GM23338 (cell line): ENCODE measurements at regions not wholly inside any gene's neighbourhood (a gene's known extent, or its start where the extent isn't known, plus 50 kb on each side); places are given as distances from the start of the nearest gene placed in this dataset.

Source experiments
- ATAC-seq: fragments of 200-7000 bp; cut with Tn5 transposase; 3 replicates; pipeline ENCODE4 v1.9.1; 2020
- DNase-seq: peaks from one replicate; pipeline ENCODE4 v3.0.0-alpha.2; 2015; ENCODE audit warnings: low spot score
- H2AFZ ChIP-seq: fragments of 200-600 bp; sonication (generic); 2 replicates; pipeline ENCODE4 v1.8.0; 2016; ENCODE audit warnings: antibody characterized with exemption, mild to moderate bottlenecking, moderate library complexity
- H3F3A ChIP-seq: fragments of 200-600 bp; sonication (generic); replicated peaks from 2 replicates; pipeline ENCODE4 v1.8.0; 2017; ENCODE audit warnings: antibody characterized with exemption, mixed run types, low read depth
- H3K27ac ChIP-seq: fragments of 200-600 bp; sonication (generic); 2 replicates; pipeline ENCODE4 v1.6.1; 2016; ENCODE audit warnings: low read depth
- H3K27me3 ChIP-seq: fragments of 200-600 bp; sonication (generic); 2 replicates; pipeline ENCODE4 v1.8.0; 2016; ENCODE audit warnings: mild to moderate bottlenecking, mixed run types, moderate library complexity; ENCODE audit not compliant: insufficient read depth
- H3K36me3 ChIP-seq: fragments of 200-600 bp; sonication (generic); 2 replicates; pipeline ENCODE4 v1.8.0; 2016; ENCODE audit warnings: mild to moderate bottlenecking; ENCODE audit not compliant: insufficient read depth
- H3K4me1 ChIP-seq: fragments of 200-600 bp; sonication (generic); 2 replicates; pipeline ENCODE4 v1.8.0; 2016; ENCODE audit warnings: mild to moderate bottlenecking, moderate library complexity; ENCODE audit not compliant: insufficient read depth
- H3K4me2 ChIP-seq: fragments of 200-600 bp; sonication (generic); 2 replicates; pipeline ENCODE4 v1.7.1; 2017; ENCODE audit warnings: mixed run types
- H3K4me3 ChIP-seq: fragments of 200-600 bp; sonication (generic); 2 replicates; pipeline ENCODE4 v1.6.1; 2016; ENCODE audit warnings: mixed run types
- H3K79me2 ChIP-seq: fragments of 200-600 bp; sonication (generic); replicated peaks from 2 replicates; pipeline ENCODE4 v1.8.0; 2017; ENCODE audit warnings: mild to moderate bottlenecking; ENCODE audit not compliant: insufficient read depth
- H3K9me2 ChIP-seq: fragments of 200-600 bp; sonication (generic); 2 replicates; pipeline ENCODE4 v1.8.0; 2017; ENCODE audit not compliant: insufficient read depth
- H4K20me1 ChIP-seq: fragments of 200-600 bp; sonication (generic); replicated peaks from 2 replicates; pipeline ENCODE4 v1.8.0; 2017; ENCODE audit warnings: mild to moderate bottlenecking; ENCODE audit not compliant: insufficient read depth
- H3K27ac Mint-ChIP-seq: 2 replicates; pipeline ENCODE4 v1.8.0; 2020; ENCODE audit warnings: inconsistent platforms, mild to moderate bottlenecking, moderate library complexity, mixed read lengths
- H3K27me3 Mint-ChIP-seq: 3 replicates; pipeline ENCODE4 v1.8.0; 2022; ENCODE audit warnings: low read depth, mild to moderate bottlenecking, moderate library complexity, mixed read lengths, inconsistent platforms; ENCODE audit not compliant: insufficient read depth, poor library complexity
- H3K36me3 Mint-ChIP-seq: 3 replicates; pipeline ENCODE4 v1.8.0; 2021; ENCODE audit warnings: low read depth, mild to moderate bottlenecking, inconsistent platforms, moderate library complexity, mixed read lengths
- H3K4me1 Mint-ChIP-seq: 3 replicates; pipeline ENCODE4 v1.8.0; 2020; ENCODE audit warnings: mild to moderate bottlenecking, inconsistent platforms, mixed read lengths
- H3K4me3 Mint-ChIP-seq: 3 replicates; pipeline ENCODE4 v1.8.0; 2021; ENCODE audit warnings: moderate library complexity, mild to moderate bottlenecking, inconsistent platforms, mixed read lengths
- H3K9me3 Mint-ChIP-seq: 3 replicates; pipeline ENCODE4 v1.8.0; 2020; ENCODE audit warnings: moderate library complexity, mild to moderate bottlenecking, inconsistent platforms, mixed read lengths
- CREB1 ChIP-seq: fragments of 250-450 bp; sonication (Bioruptor Pico); IDR thresholded peaks from 2 replicates; pipeline ENCODE4 v1.5.0; 2020; ENCODE audit warnings: low read depth, mild to moderate bottlenecking, moderate library complexity
- CTCF ChIP-seq, 2 experiments: fragments of 200-600 bp in 1 of 2; sonication (generic) in 1 of 2; conservative IDR thresholded peaks; 2 replicates each; pipeline versions ENCODE4 v1.5.1 to v1.6.1; 2016 to 2017; ENCODE audit warnings: antibody characterized with exemption in 2 of 2, low read depth in 2 of 2, mild to moderate bottlenecking in 2 of 2, moderate library complexity in 1 of 2
- ETS1 ChIP-seq: IDR thresholded peaks from 2 replicates; pipeline ENCODE4 v1.6.1; 2016; ENCODE audit warnings: antibody characterized with exemption
- EZH2 ChIP-seq: fragments of 200-600 bp; sonication (generic); IDR thresholded peaks from one replicate; pipeline ENCODE4 v1.8.0; 2017; ENCODE audit warnings: antibody characterized with exemption, mild to moderate bottlenecking, low read depth; ENCODE audit not compliant: unreplicated experiment
- EZH2phosphoT487 ChIP-seq: fragments of 200-600 bp; sonication (generic); IDR thresholded peaks from one replicate; pipeline ENCODE4 v1.8.1; 2018; ENCODE audit warnings: antibody characterized with exemption; ENCODE audit not compliant: unreplicated experiment
- JUNB ChIP-seq: IDR thresholded peaks from one replicate; pipeline ENCODE4 v1.6.1; 2016; ENCODE audit warnings: antibody characterized with exemption; ENCODE audit not compliant: unreplicated experiment
- NANOG ChIP-seq: IDR thresholded peaks from 2 replicates; pipeline ENCODE4 v1.6.1; 2016; ENCODE audit warnings: antibody characterized with exemption, borderline replicate concordance
- POLR2AphosphoS5 ChIP-seq: IDR thresholded peaks from 2 replicates; pipeline ENCODE4 v1.6.1; 2016; ENCODE audit warnings: antibody characterized with exemption, low read depth
- REST ChIP-seq: IDR thresholded peaks from one replicate; pipeline ENCODE4 v1.6.1; 2018; ENCODE audit warnings: antibody characterized with exemption; ENCODE audit not compliant: unreplicated experiment
- STAT1 ChIP-seq: IDR thresholded peaks from one replicate; pipeline ENCODE4 v1.6.1; 2016; ENCODE audit warnings: antibody characterized with exemption; ENCODE audit not compliant: unreplicated experiment
- ZNF114 ChIP-seq: fragments of 250-450 bp; sonication (Bioruptor Pico); IDR thresholded peaks from 2 replicates; pipeline ENCODE4 v1.5.0; 2020; ENCODE audit warnings: mild to moderate bottlenecking, moderate library complexity
- ZNF331 ChIP-seq: fragments of 250-450 bp; sonication (Bioruptor Pico); IDR thresholded peaks from 2 replicates; pipeline ENCODE4 v1.5.0; 2020; ENCODE audit warnings: low read depth, mild to moderate bottlenecking, moderate library complexity
- ZNF462 ChIP-seq: fragments of 250-450 bp; sonication (Bioruptor Pico); IDR thresholded peaks from 2 replicates; pipeline ENCODE4 v1.5.0; 2020; ENCODE audit warnings: mild to moderate bottlenecking, moderate library complexity

GRCh38 chr10:20407357-20407756, 489.8 kb downstream of the NEBL start:
- ATAC-seq, result no peak
- no peak for TF ChIP-seq REST
- no peak for TF ChIP-seq EZH2phosphoT487
- no peak for TF ChIP-seq CTCF (conservative IDR thresholded peaks at IDR 0.05; ENCODE audit: low read depth in 2 of 2)
- no peak for TF ChIP-seq ZNF462 (CRISPR knock-in tag)
- no peak for TF ChIP-seq ETS1
- TF ChIP-seq STAT1, result no peak
- no peak for TF ChIP-seq EZH2
- no peak for TF ChIP-seq ZNF331 (CRISPR knock-in tag)
- TF ChIP-seq ZNF114 (CRISPR knock-in tag), result no peak
- no peak for TF ChIP-seq POLR2AphosphoS5
- TF ChIP-seq JUNB, result no peak
- no peak for TF ChIP-seq CREB1
- TF ChIP-seq NANOG, result no peak

More at GRCh38 chr10:20407357-20407756, 489.8 kb downstream of the NEBL start:
- Histone ChIP-seq H3K27ac (no peak overlapping the region), H3K4me3 (no peak overlapping the region), H3K36me3 (no peaks in the 10 kb centered on the region), H4K20me1 (no peaks in the 10 kb centered on the region), H3K9me2 (no peaks in the 10 kb centered on the region; the same call in 1 of the 2 replicates), H3F3A (no peaks in the 10 kb centered on the region), H3K4me1 (no peaks in the 10 kb centered on the region), H3K27me3 (no peaks in the 10 kb centered on the region), H2AFZ (no peak overlapping the region), H3K4me2 (no peak overlapping the region), H3K79me2 (no peaks in the 10 kb centered on the region)
- Mint-ChIP-seq H3K27me3 (no peaks in the 10 kb centered on the region), H3K36me3 (no peaks in the 10 kb centered on the region), H3K4me3 (no peak overlapping the region), H3K9me3 (no peaks in the 10 kb centered on the region), H3K27ac (no peak overlapping the region), H3K4me1 (no peaks in the 10 kb centered on the region; the same call in 1 of the 3 replicates)
- no peak for DNase-seq
